GM19025 (cell line): ENCODE measurements at regions not wholly inside any gene's neighbourhood (a gene's known extent, or its start where the extent isn't known, plus 50 kb on each side); places are given as distances from the start of the nearest gene placed in this dataset.
"Not testable (repeated sequence)": the region's sequence is repeated elsewhere in the genome, so short reads cannot be mapped to it uniquely, and the experiment has no call there.

Experiments used
- ATAC-seq: cut with Tn5 transposase; IDR thresholded peaks from one replicate; pipeline ENCODE4 v1.9.1; 2021; ENCODE audit warnings: mild to moderate bottlenecking, low read depth, moderate library complexity; ENCODE audit not compliant: unreplicated experiment

GRCh38 chr1:224029286-224030025, 84.5 kb upstream of the FBXO28 start:
- ATAC-seq = peak; percentile 79

GRCh38 chr1:224028802-224029201, 85.1 kb upstream of the FBXO28 start:
- ATAC-seq = not testable (repeated sequence)

GRCh38 chr1:224023122-224023521, 90.8 kb upstream of the FBXO28 start:
- not testable (repeated sequence) for ATAC-seq

GRCh38 chr1:224022249-224022970, 91.5 kb upstream of the FBXO28 start:
- ATAC-seq = not testable (repeated sequence)

GRCh38 chr1:224019866-224020265, 94.0 kb upstream of the FBXO28 start:
- not testable (repeated sequence) for ATAC-seq

GRCh38 chr1:224015782-224016181, 98.1 kb upstream of the FBXO28 start:
- ATAC-seq = not testable (repeated sequence)

- ATAC-seq = no peak
Measured at GRCh38 chr1:224014330-224014649, 99.6 kb upstream of the FBXO28 start.

GRCh38 chr1:224013626-224014329, 100.1 kb upstream of the FBXO28 start:
- ATAC-seq = not testable (repeated sequence)

- not testable (repeated sequence) for ATAC-seq
Measured at GRCh38 chr1:224012807-224013434, 101.0 kb upstream of the FBXO28 start.

GRCh38 chr1:224012162-224012561, 101.7 kb upstream of the FBXO28 start:
- ATAC-seq = not testable (repeated sequence)

GRCh38 chr1:224011751-224012150, 102.2 kb upstream of the FBXO28 start:
- ATAC-seq = not testable (repeated sequence)

GRCh38 chr1:224011153-224011552, 102.8 kb upstream of the FBXO28 start:
- ATAC-seq = not testable (repeated sequence)

GRCh38 chr1:224005973-224006372, 107.9 kb upstream of the FBXO28 start:
- ATAC-seq = not testable (repeated sequence)

- ATAC-seq = not testable (repeated sequence)
Measured at GRCh38 chr1:224004552-224005315, 109.2 kb upstream of the FBXO28 start.

GRCh38 chr1:224003896-224004295, 110.0 kb upstream of the FBXO28 start:
- ATAC-seq = not testable (repeated sequence)

GRCh38 chr1:224001757-224002156, 112.2 kb upstream of the FBXO28 start:
- not testable (repeated sequence) for ATAC-seq

- not testable (repeated sequence) for ATAC-seq
Measured at GRCh38 chr1:223999761-224000160, 114.2 kb upstream of the FBXO28 start.

GRCh38 chr1:223998676-223999455, 115.0 kb upstream of the FBXO28 start:
- ATAC-seq = not testable (repeated sequence)

- ATAC-seq = not testable (repeated sequence)
Measured at GRCh38 chr1:223996376-223996775, 117.5 kb upstream of the FBXO28 start.
